Prostate gland (tissue), 2 donors: ENCODE measurements at regions not wholly inside any gene's neighbourhood (a gene's known extent, or its start where the extent isn't known, plus 50 kb on each side); places are given as distances from the start of the nearest gene placed in this dataset.
"Not testable (repeated sequence)": the region's sequence is repeated elsewhere in the genome, so short reads cannot be mapped to it uniquely, and the experiment has no call there.

Experiments
- CTCF ChIP-seq, 4 experiments: fragments of 200-600 bp in 2 of 4; fragments of 450-650 bp in 2 of 4; sonication (generic) in 2 of 4; IDR thresholded peaks; 1 replicate in 3 of 4; 2 replicates in 1 of 4; pipeline ENCODE4 v1.5.1; 2016 to 2019; ENCODE audit warnings: antibody characterized with exemption in 4 of 4, mild to moderate bottlenecking in 2 of 4, moderate library complexity in 2 of 4
- POLR2A ChIP-seq: fragments of 450-650 bp; IDR thresholded peaks from one replicate; pipeline ENCODE4 v1.6.1; 2016; ENCODE audit warnings: antibody characterized with exemption, mild to moderate bottlenecking
- POLR2AphosphoS5 ChIP-seq: sonication (generic); formaldehyde crosslinking; IDR thresholded peaks from one replicate; pipeline ENCODE4 v1.6.1; 2017; ENCODE audit warnings: antibody characterized with exemption

- not testable (repeated sequence) for TF ChIP-seq CTCF (IDR thresholded peaks at IDR 0.05); POLR2AphosphoS5; POLR2A
Observed at GRCh38 chr4:189810318-189811181, 130.1 kb upstream of the FRG1 start.
